GM12864 (cell line): ENCODE measurements at regions not wholly inside any gene's neighbourhood (a gene's known extent, or its start where the extent isn't known, plus 50 kb on each side); places are given as distances from the start of the nearest gene placed in this dataset.

ENCODE experiments used
- DNase-seq: peaks from one replicate; pipeline ENCODE4 v3.0.0-alpha.2; 2011; ENCODE audit warnings: low read depth
- H3K4me3 ChIP-seq: 2 replicates; pipeline ENCODE4 v1.5.1; 2011; ENCODE audit warnings: mild to moderate bottlenecking, low read depth, low read length, control low read depth
- CTCF ChIP-seq: IDR thresholded peaks from 2 replicates; pipeline ENCODE4 v1.5.1; 2011; ENCODE audit warnings: low read depth, mild to moderate bottlenecking, moderate library complexity, low read length, control low read depth, inconsistent platforms; ENCODE audit errors: missing control alignments

DNA sequence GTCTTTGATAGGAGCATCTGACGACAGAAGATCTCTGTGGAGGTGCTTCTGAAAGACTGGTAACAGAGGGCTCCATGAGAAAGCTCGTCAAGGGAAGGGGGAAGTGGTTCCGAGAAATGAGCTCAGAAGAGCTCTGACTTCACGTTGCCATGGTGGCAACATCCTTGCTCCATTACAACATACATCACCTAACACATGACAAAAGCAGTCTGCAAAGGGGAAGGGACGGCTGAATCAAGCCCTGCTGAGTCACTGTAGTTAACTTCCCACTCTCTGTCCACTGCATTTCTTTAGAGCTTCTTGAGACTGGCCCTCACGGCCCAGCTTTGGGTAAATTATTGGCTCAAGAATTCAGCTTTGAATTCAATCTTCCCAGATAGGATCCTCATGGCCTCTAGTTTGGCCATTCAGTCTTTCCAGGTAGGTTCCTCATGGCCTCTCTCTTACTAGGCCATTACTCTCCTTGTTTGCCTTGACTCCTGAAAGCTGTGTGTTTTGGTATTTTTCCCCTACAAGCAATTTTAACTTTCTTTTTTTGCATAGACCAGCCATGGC, 88.0 kb upstream of the ZNF648 start:
- no peak for DNase-seq
- no peak for TF ChIP-seq CTCF
- H3K4me3 ChIP-seq = no peak overlapping the region

- no peak for DNase-seq
- no peak for TF ChIP-seq CTCF
- no peak overlapping the region for H3K4me3 ChIP-seq
These were observed 86.4 kb upstream of the ZNF648 start for GRCh38 chr1:182147951-182148350.

GRCh38 chr1:182147136-182147820, 85.8 kb upstream of the ZNF648 start:
- DNase-seq = peak; percentile 52
- TF ChIP-seq CTCF = no peak

DNA sequence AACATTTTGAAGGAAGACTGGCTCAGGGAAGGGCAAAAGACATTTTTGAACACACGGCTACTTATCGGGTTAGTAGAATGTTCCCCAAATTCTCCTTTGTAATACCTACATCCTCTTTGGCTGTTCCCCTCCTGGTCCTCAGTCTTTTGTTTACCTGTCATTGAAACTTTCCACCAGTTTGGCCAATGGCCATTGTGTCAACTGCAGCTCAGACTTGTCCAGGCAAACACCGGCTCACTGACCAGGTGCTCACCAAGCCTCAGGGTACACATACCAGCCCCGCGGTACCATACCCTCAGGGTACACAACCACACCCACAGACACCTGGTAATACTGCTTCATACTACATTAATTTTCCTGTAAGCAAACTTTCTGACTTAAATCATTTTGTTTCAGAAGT, 84.8 kb upstream of the ZNF648 start:
- no peak for DNase-seq
- TF ChIP-seq CTCF = no peak
- no peak overlapping the region for H3K4me3 ChIP-seq

More at GRCh38 chr1:182147136-182147820, 85.8 kb upstream of the ZNF648 start:
- H3K4me3 ChIP-seq = no peak overlapping the region

DNA sequence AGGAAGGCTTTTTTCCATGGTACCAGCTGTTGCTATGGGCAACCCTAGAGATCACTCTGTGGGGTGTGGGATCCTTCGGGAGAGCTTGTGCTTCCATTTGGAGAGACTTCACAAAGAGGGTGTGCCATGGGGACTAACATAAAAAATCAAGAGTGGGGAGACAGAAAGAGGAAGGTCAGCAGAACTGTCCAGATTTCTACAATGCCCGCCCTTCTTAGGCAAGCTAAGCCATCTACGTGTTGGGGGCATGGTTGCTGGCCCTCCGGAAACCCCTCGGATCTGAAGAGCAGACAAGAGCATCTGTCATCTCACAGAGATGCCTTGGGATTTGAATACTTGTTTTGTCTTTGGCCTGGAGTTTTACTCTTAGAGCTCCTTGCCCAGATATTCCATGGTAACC, 83.9 kb upstream of the ZNF648 start:
- no peak for DNase-seq
- H3K4me3 ChIP-seq = no peak overlapping the region
- TF ChIP-seq CTCF = no peak

- no peak for DNase-seq
- TF ChIP-seq CTCF = no peak
- no peak overlapping the region for H3K4me3 ChIP-seq
These were observed 83.1 kb upstream of the ZNF648 start for GRCh38 chr1:182144646-182145030.
